ENCODE measurements at regions not wholly inside any gene's neighbourhood (a gene's known extent, or its start where the extent isn't known, plus 50 kb on each side); places are given as distances from the start of the nearest gene placed in this dataset.
"Not testable (repeated sequence)": the region's sequence is repeated elsewhere in the genome, so short reads cannot be mapped to it uniquely, and the experiment has no call there.

GRCh38 chr11:100600941-100601340 is 86.1 kb upstream of the ARHGAP42 start:
- TF ChIP-seq, protein P1, sequence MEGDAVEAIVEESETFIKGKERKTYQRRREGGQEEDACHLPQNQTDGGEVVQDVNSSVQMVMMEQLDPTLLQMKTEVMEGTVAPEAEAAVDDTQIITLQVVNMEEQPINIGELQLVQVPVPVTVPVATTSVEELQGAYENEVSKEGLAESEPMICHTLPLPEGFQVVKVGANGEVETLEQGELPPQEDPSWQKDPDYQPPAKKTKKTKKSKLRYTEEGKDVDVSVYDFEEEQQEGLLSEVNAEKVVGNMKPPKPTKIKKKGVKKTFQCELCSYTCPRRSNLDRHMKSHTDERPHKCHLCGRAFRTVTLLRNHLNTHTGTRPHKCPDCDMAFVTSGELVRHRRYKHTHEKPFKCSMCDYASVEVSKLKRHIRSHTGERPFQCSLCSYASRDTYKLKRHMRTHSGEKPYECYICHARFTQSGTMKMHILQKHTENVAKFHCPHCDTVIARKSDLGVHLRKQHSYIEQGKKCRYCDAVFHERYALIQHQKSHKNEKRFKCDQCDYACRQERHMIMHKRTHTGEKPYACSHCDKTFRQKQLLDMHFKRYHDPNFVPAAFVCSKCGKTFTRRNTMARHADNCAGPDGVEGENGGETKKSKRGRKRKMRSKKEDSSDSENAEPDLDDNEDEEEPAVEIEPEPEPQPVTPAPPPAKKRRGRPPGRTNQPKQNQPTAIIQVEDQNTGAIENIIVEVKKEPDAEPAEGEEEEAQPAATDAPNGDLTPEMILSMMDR (IDR thresholded peaks at IDR 0.05; ENCODE audit: partially characterized antibody, unreplicated experiment) = no peak
- H3K27me3 Mint-ChIP-seq (ENCODE audit: unreplicated experiment) = no peaks in the 10 kb centered on the region
- no peaks in the 10 kb centered on the region for H3K4me1 Mint-ChIP-seq (ENCODE audit: low read depth, unreplicated experiment)
- no peaks in the 10 kb centered on the region for H3K9me3 Mint-ChIP-seq (ENCODE audit: unreplicated experiment)
- no peaks in the 10 kb centered on the region for H3K36me3 Mint-ChIP-seq (ENCODE audit: unreplicated experiment)
- H3K4me3 Mint-ChIP-seq (ENCODE audit: unreplicated experiment) = no peak overlapping the region
- no peak for DNase-seq
- H3K27ac Mint-ChIP-seq (ENCODE audit: unreplicated experiment) = no peak overlapping the region

- Mint-ChIP-seq H3K27ac (ENCODE audit: unreplicated experiment) (no peak overlapping the region), H3K27me3 (ENCODE audit: unreplicated experiment) (no peaks in the 10 kb centered on the region), H3K9me3 (ENCODE audit: unreplicated experiment) (no peaks in the 10 kb centered on the region), H3K4me1 (ENCODE audit: low read depth, unreplicated experiment) (no peaks in the 10 kb centered on the region), H3K36me3 (ENCODE audit: unreplicated experiment) (no peaks in the 10 kb centered on the region), H3K4me3 (ENCODE audit: unreplicated experiment) (no peak overlapping the region)
- TF ChIP-seq, protein P1 (IDR thresholded peaks at IDR 0.05; ENCODE audit: partially characterized antibody, unreplicated experiment) = no peak
- DNase-seq = no peak
These were observed 84.4 kb upstream of the ARHGAP42 start for GRCh38 chr11:100602716-100603115.

- not testable (repeated sequence) for H3K36me3 Mint-ChIP-seq (ENCODE audit: unreplicated experiment); H3K4me1 Mint-ChIP-seq (ENCODE audit: low read depth, unreplicated experiment); H3K27me3 Mint-ChIP-seq (ENCODE audit: unreplicated experiment); H3K9me3 Mint-ChIP-seq (ENCODE audit: unreplicated experiment); DNase-seq; H3K4me3 Mint-ChIP-seq (ENCODE audit: unreplicated experiment); H3K27ac Mint-ChIP-seq (ENCODE audit: unreplicated experiment)
These were observed 79.3 kb upstream of the ARHGAP42 start for GRCh38 chr11:100607761-100608160.

DNA sequence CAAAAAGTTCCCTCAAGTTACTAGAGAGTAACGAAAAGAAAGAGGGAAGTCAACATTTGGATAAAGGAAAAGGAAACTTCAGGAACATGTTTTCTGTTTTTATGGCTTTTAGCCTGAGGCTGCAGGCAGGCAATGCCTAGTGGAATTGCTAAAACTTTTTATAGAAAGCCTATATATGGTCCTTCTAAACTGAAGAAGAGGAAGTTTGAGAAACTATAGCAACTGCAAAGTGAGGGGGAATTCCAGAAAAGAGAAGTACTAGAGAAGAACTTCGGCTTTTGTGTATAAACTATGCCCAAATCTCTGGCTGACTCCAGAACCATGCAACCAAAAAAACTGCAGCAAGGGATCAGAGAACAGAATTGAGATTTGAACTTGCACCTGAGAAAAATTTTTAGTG is 74.3 kb upstream of the ARHGAP42 start:
- H3K4me1 Mint-ChIP-seq (ENCODE audit: low read depth, unreplicated experiment) = no peaks in the 10 kb centered on the region
- H3K9me3 Mint-ChIP-seq (ENCODE audit: unreplicated experiment) = no peaks in the 10 kb centered on the region
- H3K27me3 Mint-ChIP-seq (ENCODE audit: unreplicated experiment) = no peaks in the 10 kb centered on the region
- H3K36me3 Mint-ChIP-seq (ENCODE audit: unreplicated experiment) = no peaks in the 10 kb centered on the region
- no peak for DNase-seq
- H3K27ac Mint-ChIP-seq (ENCODE audit: unreplicated experiment) = no peak overlapping the region
- TF ChIP-seq, protein P1 (IDR thresholded peaks at IDR 0.05; ENCODE audit: partially characterized antibody, unreplicated experiment) = no peak
- no peak overlapping the region for H3K4me3 Mint-ChIP-seq (ENCODE audit: unreplicated experiment)

DNA sequence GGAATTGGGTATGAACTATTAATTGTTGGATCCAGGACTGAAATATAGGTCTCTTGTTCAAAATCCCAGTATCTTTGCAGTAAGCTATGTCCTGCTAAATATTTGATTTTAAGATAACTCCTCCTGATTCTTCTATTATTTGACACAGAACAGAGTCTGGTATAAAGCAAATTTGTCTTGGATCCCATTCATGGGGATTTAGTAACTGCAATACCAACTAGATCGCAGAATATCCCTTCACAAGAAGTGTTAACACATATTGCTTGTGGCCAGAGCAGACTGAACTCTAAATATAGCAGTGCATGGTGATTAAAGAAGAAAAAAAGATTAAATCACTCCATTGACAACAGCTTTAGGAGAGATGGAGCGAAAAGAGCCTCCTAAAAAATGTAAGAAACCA is 68.2 kb upstream of the ARHGAP42 start:
- H3K27me3 Mint-ChIP-seq (ENCODE audit: unreplicated experiment) = no peaks in the 10 kb centered on the region
- peaks cover 23% of the 10 kb centered on the region for H3K36me3 Mint-ChIP-seq (ENCODE audit: unreplicated experiment)
- TF ChIP-seq, protein P1 (IDR thresholded peaks at IDR 0.05; ENCODE audit: partially characterized antibody, unreplicated experiment) = no peak
- DNase-seq = no peak
- peaks cover 5% of the 10 kb centered on the region for H3K9me3 Mint-ChIP-seq (ENCODE audit: unreplicated experiment)
- H3K27ac Mint-ChIP-seq (ENCODE audit: unreplicated experiment) = no peak overlapping the region
- H3K4me1 Mint-ChIP-seq (ENCODE audit: low read depth, unreplicated experiment) = peaks cover 6% of the 10 kb centered on the region
- H3K4me3 Mint-ChIP-seq (ENCODE audit: unreplicated experiment) = no peak overlapping the region

DNA sequence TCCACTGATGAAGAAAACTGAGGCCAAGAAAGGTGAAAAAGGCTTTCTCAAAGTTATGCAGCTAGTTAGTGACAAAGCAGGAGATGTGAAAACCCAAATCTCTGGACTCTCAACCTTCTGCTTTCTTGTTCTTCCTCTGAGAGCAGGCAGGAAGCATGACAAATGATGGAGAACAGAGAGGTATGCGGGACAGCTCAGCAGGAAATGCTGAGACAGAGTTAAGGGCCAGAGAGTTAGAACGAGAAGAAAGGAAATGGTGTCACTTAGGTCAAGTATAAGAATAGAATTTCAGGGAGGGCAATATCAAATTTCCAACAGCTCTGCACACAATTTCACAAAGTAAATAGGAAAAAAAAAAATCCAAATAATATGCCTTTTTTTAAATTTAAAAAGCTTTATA is 67.6 kb upstream of the ARHGAP42 start:
- DNase-seq = no peak
- H3K9me3 Mint-ChIP-seq (ENCODE audit: unreplicated experiment) = peaks cover 5% of the 10 kb centered on the region
- H3K4me1 Mint-ChIP-seq (ENCODE audit: low read depth, unreplicated experiment) = peaks cover 6% of the 10 kb centered on the region
- H3K27ac Mint-ChIP-seq (ENCODE audit: unreplicated experiment) = no peak overlapping the region
- TF ChIP-seq, protein P1 (IDR thresholded peaks at IDR 0.05; ENCODE audit: partially characterized antibody, unreplicated experiment) = no peak
- peaks cover 28% of the 10 kb centered on the region for H3K36me3 Mint-ChIP-seq (ENCODE audit: unreplicated experiment)
- no peaks in the 10 kb centered on the region for H3K27me3 Mint-ChIP-seq (ENCODE audit: unreplicated experiment)
- H3K4me3 Mint-ChIP-seq (ENCODE audit: unreplicated experiment) = no peak overlapping the region

Data from glutamatergic neuron (in vitro differentiated cells).